ENCODE measurements at regions not wholly inside any gene's neighbourhood (a gene's known extent, or its start where the extent isn't known, plus 50 kb on each side); places are given as distances from the start of the nearest gene placed in this dataset.

DNA sequence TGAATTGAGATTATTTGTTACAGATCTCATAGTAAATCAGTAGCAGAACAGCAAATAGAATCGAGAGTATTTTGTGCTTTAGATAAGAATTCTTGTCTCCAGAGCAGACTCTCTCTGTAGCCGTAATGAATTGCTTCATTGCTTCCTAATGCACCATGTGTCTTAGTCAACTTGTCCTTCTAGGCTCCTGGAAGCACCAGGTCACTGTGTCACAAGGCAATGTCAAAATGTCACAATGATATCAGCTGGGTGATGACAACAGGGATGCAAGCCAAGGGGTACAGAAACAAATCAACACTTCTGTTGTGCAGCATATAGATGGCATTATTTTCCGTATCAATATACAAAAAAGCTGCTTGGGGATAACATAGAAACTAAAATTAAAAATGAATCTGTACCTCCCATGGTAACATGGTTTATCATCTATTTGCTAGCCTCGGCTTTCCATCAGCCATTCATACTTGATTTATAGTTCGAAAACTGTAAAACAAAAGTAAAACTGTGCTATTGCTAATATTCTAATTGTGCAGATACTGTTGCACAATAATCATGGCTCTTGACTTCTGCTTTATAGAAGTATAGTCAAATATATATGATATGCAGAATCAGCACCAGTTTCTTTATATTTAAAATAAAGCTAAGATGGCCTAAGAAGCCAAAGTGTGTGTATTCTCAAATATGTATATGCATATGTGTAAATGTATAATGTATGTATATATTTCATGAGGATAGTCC lies 435.9 kb upstream of the TLE4 start:
- TF ChIP-seq, protein P1, sequence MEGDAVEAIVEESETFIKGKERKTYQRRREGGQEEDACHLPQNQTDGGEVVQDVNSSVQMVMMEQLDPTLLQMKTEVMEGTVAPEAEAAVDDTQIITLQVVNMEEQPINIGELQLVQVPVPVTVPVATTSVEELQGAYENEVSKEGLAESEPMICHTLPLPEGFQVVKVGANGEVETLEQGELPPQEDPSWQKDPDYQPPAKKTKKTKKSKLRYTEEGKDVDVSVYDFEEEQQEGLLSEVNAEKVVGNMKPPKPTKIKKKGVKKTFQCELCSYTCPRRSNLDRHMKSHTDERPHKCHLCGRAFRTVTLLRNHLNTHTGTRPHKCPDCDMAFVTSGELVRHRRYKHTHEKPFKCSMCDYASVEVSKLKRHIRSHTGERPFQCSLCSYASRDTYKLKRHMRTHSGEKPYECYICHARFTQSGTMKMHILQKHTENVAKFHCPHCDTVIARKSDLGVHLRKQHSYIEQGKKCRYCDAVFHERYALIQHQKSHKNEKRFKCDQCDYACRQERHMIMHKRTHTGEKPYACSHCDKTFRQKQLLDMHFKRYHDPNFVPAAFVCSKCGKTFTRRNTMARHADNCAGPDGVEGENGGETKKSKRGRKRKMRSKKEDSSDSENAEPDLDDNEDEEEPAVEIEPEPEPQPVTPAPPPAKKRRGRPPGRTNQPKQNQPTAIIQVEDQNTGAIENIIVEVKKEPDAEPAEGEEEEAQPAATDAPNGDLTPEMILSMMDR (IDR thresholded peaks at IDR 0.05): no peak
- no peaks in the 10 kb centered on the region for H3K9me3 ChIP-seq (replicated peaks in 1 of 2; ENCODE audit: control insufficient read depth in 1 of 2, insufficient read depth in 1 of 2, low read length in 2 of 2)
- H3K4me2 ChIP-seq (replicated peaks; ENCODE audit: extremely low read depth, low read length, poor library complexity, severe bottlenecking): peak overlapping the region; percentile 55
- H4K20me1 ChIP-seq (ENCODE audit: insufficient read depth, low read length): no peaks in the 10 kb centered on the region
- H3K27me3 ChIP-seq (ENCODE audit: control insufficient read depth in 2 of 2, insufficient read depth in 2 of 2, low read length in 2 of 2): no peaks in the 10 kb centered on the region
- Mint-ChIP-seq H3K4me3 (peak overlapping the region; percentile 49 to 56), H3K27ac (peak overlapping the region in 2 of 7 donors; percentile 21 to 24), H3K27me3 (ENCODE audit: low read depth in 3 of 3) (no peaks in the 10 kb centered on the region), H3K4me1 (peaks cover 10% of the 10 kb centered on the region), H3K9me3 (no peaks in the 10 kb centered on the region), H3K36me3 (no peaks in the 10 kb centered on the region)
- H3K9ac ChIP-seq (ENCODE audit: insufficient read depth, low read length, poor library complexity, severe bottlenecking): no peak overlapping the region
- H3K79me2 ChIP-seq (ENCODE audit: insufficient read depth, low read length): no peaks in the 10 kb centered on the region
- H2AFZ ChIP-seq (ENCODE audit: insufficient read depth, low read depth, low read length, poor library complexity, severe bottlenecking): no peak overlapping the region
- 40% methylated on average over 1 of the region's 5 CpGs for WGBS (ENCODE audit: insufficient coverage)
- H3K27ac ChIP-seq (ENCODE audit: low read depth in 1 of 2, low read length in 2 of 2): peak overlapping the region in 1 of 2 donors; percentile 68
- intact Hi-C loops (cut with micrococcal nuclease): loop anchor here in 1 of 2 donors (10.0 kb wide), 1 partner anchor 429 kb away; no protein-coding TSS in a partner anchor
- peak overlapping the region; percentile 19 to 65 (median 57) for H3K4me3 ChIP-seq (replicated peaks in 1 of 3; ENCODE audit: low read depth in 2 of 3, low read length in 3 of 3)
- H3K4me1 ChIP-seq (ENCODE audit: control insufficient read depth in 1 of 2, insufficient read depth in 2 of 2, low read length in 2 of 2): peaks cover 6 to 11% of the 10 kb centered on the region in 2 donors
- no peaks in the 10 kb centered on the region for H3K36me3 ChIP-seq (replicated peaks in 1 of 2; ENCODE audit: control insufficient read depth in 1 of 2, insufficient read depth in 2 of 2, low read length in 2 of 2)
- DNase-seq: peak; percentile 40 to 61 (median 45)

DNA sequence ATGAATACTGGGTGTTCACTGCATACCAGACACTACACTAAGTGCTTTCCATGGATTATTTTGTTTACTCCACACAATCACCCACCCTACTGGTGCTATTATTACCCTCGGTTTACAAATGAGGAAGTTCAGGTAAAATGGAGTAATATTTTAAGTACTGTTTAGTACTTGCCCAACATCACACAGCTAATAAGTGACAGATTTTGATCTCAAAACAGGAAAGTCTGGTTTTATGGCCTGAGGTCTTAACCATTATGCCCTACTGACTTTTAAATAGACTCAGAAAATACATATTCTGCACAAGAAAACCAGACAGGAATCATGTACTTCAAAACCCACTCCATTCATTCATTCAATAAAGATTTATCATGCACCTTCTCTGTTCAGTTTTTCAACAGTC lies 431.0 kb upstream of the TLE4 start:
- TF ChIP-seq, protein P1 (IDR thresholded peaks at IDR 0.05): no peak
- H2AFZ ChIP-seq (ENCODE audit: insufficient read depth, low read depth, low read length, poor library complexity, severe bottlenecking): no peak overlapping the region
- Mint-ChIP-seq H3K4me3 (no peak overlapping the region), H3K27me3 (ENCODE audit: low read depth in 3 of 3) (peaks cover 0 to 3% (median 1%) of the 10 kb centered on the region in 3 donors), H3K27ac (no peak overlapping the region), H3K9me3 (peaks cover 0 to 3% (median 1%) of the 10 kb centered on the region in 7 donors), H3K36me3 (no peaks in the 10 kb centered on the region), H3K4me1 (peaks cover 10% of the 10 kb centered on the region)
- no peaks in the 10 kb centered on the region for H4K20me1 ChIP-seq (ENCODE audit: insufficient read depth, low read length)
- peaks cover 2 to 5% of the 10 kb centered on the region in 2 donors for H3K4me1 ChIP-seq (ENCODE audit: control insufficient read depth in 1 of 2, insufficient read depth in 2 of 2, low read length in 2 of 2)
- no peak overlapping the region for H3K27ac ChIP-seq (ENCODE audit: low read depth in 1 of 2, low read length in 2 of 2)
- DNase-seq: no peak
- intact Hi-C loops (cut with micrococcal nuclease): no loop called here
- H3K79me2 ChIP-seq (ENCODE audit: insufficient read depth, low read length): no peaks in the 10 kb centered on the region
- no CpG with 5 or more reads among the region's 1 CpG for WGBS (ENCODE audit: insufficient coverage)
- H3K36me3 ChIP-seq (replicated peaks in 1 of 2; ENCODE audit: control insufficient read depth in 1 of 2, insufficient read depth in 2 of 2, low read length in 2 of 2): no peaks in the 10 kb centered on the region
- H3K9me3 ChIP-seq (replicated peaks in 1 of 2; ENCODE audit: control insufficient read depth in 1 of 2, insufficient read depth in 1 of 2, low read length in 2 of 2): no peaks in the 10 kb centered on the region
- H3K27me3 ChIP-seq (ENCODE audit: control insufficient read depth in 2 of 2, insufficient read depth in 2 of 2, low read length in 2 of 2): no peaks in the 10 kb centered on the region
- no peak overlapping the region for H3K4me3 ChIP-seq (replicated peaks in 1 of 3; ENCODE audit: low read depth in 2 of 3, low read length in 3 of 3)
- H3K4me2 ChIP-seq (replicated peaks; ENCODE audit: extremely low read depth, low read length, poor library complexity, severe bottlenecking): no peak overlapping the region
- no peak overlapping the region for H3K9ac ChIP-seq (ENCODE audit: insufficient read depth, low read length, poor library complexity, severe bottlenecking)

Measured in CD14-positive monocyte (primary cell).